ENCODE measurements at regions not wholly inside any gene's neighbourhood (a gene's known extent, or its start where the extent isn't known, plus 50 kb on each side); places are given as distances from the start of the nearest gene placed in this dataset.

GRCh38 chr16:48919791-48920190 lies 309.8 kb upstream of the N4BP1 start:
- TF ChIP-seq CTCF (IDR thresholded peaks at IDR 0.05 in 2 of 3, conservative IDR thresholded peaks at IDR 0.05 in 1 of 3; ENCODE audit: borderline replicate concordance in 1 of 3, insufficient read depth in 1 of 3, low read depth in 2 of 3, low read length in 2 of 3) (no peak), POLR2A (IDR thresholded peaks at IDR 0.05; ENCODE audit: borderline replicate concordance, extremely low read depth, insufficient read depth, insufficient read length) (no peak)
